ENCODE measurements at regions not wholly inside any gene's neighbourhood (a gene's known extent, or its start where the extent isn't known, plus 50 kb on each side); places are given as distances from the start of the nearest gene placed in this dataset.

DNA sequence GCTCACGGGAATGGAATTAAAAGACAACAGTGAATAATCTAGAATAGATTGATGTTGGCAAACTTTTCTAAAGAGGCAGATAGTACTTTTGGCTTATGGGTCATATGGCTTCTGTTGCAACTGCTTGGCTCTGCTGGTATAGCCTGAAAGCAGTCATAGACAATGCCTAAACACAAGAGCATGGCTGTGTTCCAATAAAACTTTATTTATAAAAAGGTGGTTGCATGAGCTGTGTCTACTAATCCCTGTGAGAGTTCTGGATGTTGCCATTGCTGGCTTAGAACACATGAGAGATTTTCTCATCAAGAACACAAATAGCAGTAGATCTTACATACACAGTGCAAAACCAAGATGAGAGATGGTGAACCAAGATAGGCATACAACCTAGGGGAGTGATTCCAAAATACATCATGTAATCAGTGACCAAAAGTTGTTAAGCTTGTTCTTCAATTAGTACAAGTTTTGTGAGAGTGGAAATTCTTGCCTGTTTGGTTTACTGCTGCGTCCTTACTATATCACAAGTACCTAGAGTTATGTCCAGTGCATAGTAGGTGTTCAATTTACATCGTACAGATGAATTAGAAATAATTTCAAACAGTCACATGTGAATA is 380.0 kb downstream of the METTL4 start:
- no peak overlapping the region for H3K4me3 Mint-ChIP-seq
- DNase-seq, result no peak
- H3K9me3 Mint-ChIP-seq, result peaks cover 5% of the 10 kb centered on the region
- H3K27ac Mint-ChIP-seq, result no peak overlapping the region
- peaks cover 2% of the 10 kb centered on the region for H3K27me3 Mint-ChIP-seq
- H3K36me3 Mint-ChIP-seq (ENCODE audit: low read depth), result no peaks in the 10 kb centered on the region
- no peaks in the 10 kb centered on the region for H3K4me1 Mint-ChIP-seq
- ATAC-seq, result no peak

- Mint-ChIP-seq H3K4me3 (no peak overlapping the region), H3K4me1 (no peaks in the 10 kb centered on the region), H3K9me3 (peaks cover 5% of the 10 kb centered on the region), H3K36me3 (ENCODE audit: low read depth) (no peaks in the 10 kb centered on the region), H3K27me3 (peaks cover 2% of the 10 kb centered on the region), H3K27ac (no peak overlapping the region)
- DNase-seq, result no peak
- no peak for ATAC-seq
These were observed 378.7 kb downstream of the METTL4 start for GRCh38 chr18:2192562-2192961.

- DNase-seq (no peak), ATAC-seq (no peak)
- Mint-ChIP-seq H3K27me3 (no peaks in the 10 kb centered on the region), H3K4me3 (no peak overlapping the region), H3K9me3 (peaks cover 3% of the 10 kb centered on the region), H3K27ac (no peak overlapping the region), H3K36me3 (ENCODE audit: low read depth) (no peaks in the 10 kb centered on the region), H3K4me1 (no peaks in the 10 kb centered on the region)
These were observed 373.4 kb downstream of the METTL4 start for GRCh38 chr18:2197946-2198345.

GRCh38 chr18:2199060-2199459 is 372.2 kb downstream of the METTL4 start:
- ATAC-seq, result no peak

GRCh38 chr18:2201036-2201600 is 370.2 kb downstream of the METTL4 start:
- DNase-seq (no peak), ATAC-seq (no peak)
- Mint-ChIP-seq H3K4me3 (no peak overlapping the region), H3K27me3 (no peaks in the 10 kb centered on the region), H3K27ac (no peak overlapping the region), H3K4me1 (no peaks in the 10 kb centered on the region), H3K36me3 (ENCODE audit: low read depth) (no peaks in the 10 kb centered on the region), H3K9me3 (no peaks in the 10 kb centered on the region)

More at GRCh38 chr18:2199060-2199459, 372.2 kb downstream of the METTL4 start:
- no peaks in the 10 kb centered on the region for H3K9me3 Mint-ChIP-seq
- no peaks in the 10 kb centered on the region for H3K36me3 Mint-ChIP-seq (ENCODE audit: low read depth)
- no peaks in the 10 kb centered on the region for H3K4me1 Mint-ChIP-seq
- no peaks in the 10 kb centered on the region for H3K27me3 Mint-ChIP-seq
- no peak overlapping the region for H3K4me3 Mint-ChIP-seq
- no peak for DNase-seq
- no peak overlapping the region for H3K27ac Mint-ChIP-seq

- Mint-ChIP-seq H3K36me3 (ENCODE audit: low read depth) (no peaks in the 10 kb centered on the region), H3K4me3 (no peak overlapping the region)
These were observed 366.6 kb downstream of the METTL4 start for GRCh38 chr18:2204736-2205135.

GRCh38 chr18:2207294-2207693 is 364.0 kb downstream of the METTL4 start:
- no peaks in the 10 kb centered on the region for H3K9me3 Mint-ChIP-seq
- H3K27ac Mint-ChIP-seq, result no peak overlapping the region
- no peaks in the 10 kb centered on the region for H3K4me1 Mint-ChIP-seq
- no peak for ATAC-seq
- H3K4me3 Mint-ChIP-seq, result no peak overlapping the region
- DNase-seq, result no peak
- no peaks in the 10 kb centered on the region for H3K36me3 Mint-ChIP-seq (ENCODE audit: low read depth)
- no peaks in the 10 kb centered on the region for H3K27me3 Mint-ChIP-seq

More at GRCh38 chr18:2204736-2205135, 366.6 kb downstream of the METTL4 start:
- DNase-seq (no peak), ATAC-seq (no peak)
- H3K9me3 Mint-ChIP-seq, result no peaks in the 10 kb centered on the region
- no peaks in the 10 kb centered on the region for H3K27me3 Mint-ChIP-seq
- no peaks in the 10 kb centered on the region for H3K4me1 Mint-ChIP-seq
- H3K27ac Mint-ChIP-seq, result no peak overlapping the region

DNA sequence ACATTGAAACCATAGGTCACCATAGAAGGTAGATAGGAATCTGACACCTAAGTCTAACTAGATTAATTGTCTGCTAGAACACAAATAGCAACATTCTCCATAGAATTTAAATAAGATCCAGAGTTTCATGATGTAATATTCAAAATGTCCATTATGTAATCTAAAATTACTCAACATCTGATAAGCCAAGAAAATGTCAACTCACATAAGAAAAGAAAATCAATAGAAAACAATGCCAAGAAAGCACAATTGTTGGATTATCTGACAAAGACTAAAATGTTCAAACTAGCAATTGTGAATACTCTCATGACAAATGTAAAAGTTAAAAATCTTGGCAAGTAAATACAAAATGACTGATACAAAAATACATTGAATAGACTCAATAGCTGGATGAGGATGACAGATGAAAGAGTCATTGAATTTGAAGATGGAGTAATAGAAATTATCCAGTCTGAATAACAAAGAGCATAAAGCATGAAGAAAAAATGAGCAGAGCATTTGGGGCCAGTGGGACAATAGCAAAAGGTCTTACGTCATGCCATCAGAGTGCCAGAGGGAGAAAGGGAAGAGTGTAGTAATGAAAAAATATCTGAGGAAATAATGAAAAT is 358.6 kb downstream of the METTL4 start:
- Mint-ChIP-seq H3K27me3 (no peaks in the 10 kb centered on the region), H3K27ac (no peak overlapping the region), H3K9me3 (no peaks in the 10 kb centered on the region), H3K4me1 (no peaks in the 10 kb centered on the region), H3K36me3 (ENCODE audit: low read depth) (no peaks in the 10 kb centered on the region), H3K4me3 (no peak overlapping the region)
- DNase-seq (no peak), ATAC-seq (no peak)

DNA sequence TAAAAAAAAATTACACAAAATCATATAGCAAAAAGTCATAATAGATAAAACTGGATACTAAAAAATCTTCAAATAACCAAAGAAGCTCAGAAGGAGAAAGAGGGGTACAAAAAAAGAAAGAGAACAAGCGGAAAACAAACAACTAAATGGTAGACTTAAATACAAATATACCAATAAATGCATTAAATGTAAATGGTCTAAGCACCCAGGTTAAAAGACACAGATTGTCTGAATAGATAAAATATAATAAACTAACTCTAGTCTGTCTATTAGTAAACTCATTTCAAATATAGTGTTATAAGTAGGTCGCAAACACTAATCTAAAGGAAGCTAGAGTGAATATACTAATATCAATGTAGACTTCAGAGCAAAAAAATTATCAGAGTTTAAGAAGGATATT is 357.4 kb downstream of the METTL4 start:
- DNase-seq (no peak), ATAC-seq (no peak)
- H3K27ac Mint-ChIP-seq, result no peak overlapping the region
- no peak overlapping the region for H3K4me3 Mint-ChIP-seq
- no peaks in the 10 kb centered on the region for H3K9me3 Mint-ChIP-seq
- no peaks in the 10 kb centered on the region for H3K36me3 Mint-ChIP-seq (ENCODE audit: low read depth)
- H3K4me1 Mint-ChIP-seq, result no peaks in the 10 kb centered on the region
- H3K27me3 Mint-ChIP-seq, result no peaks in the 10 kb centered on the region

GRCh38 chr18:2217356-2217755 is 353.9 kb downstream of the METTL4 start:
- Mint-ChIP-seq H3K9me3 (no peaks in the 10 kb centered on the region), H3K36me3 (ENCODE audit: low read depth) (no peaks in the 10 kb centered on the region), H3K27me3 (peaks cover 4% of the 10 kb centered on the region), H3K27ac (no peak overlapping the region), H3K4me3 (no peak overlapping the region), H3K4me1 (no peaks in the 10 kb centered on the region)
- no peak for ATAC-seq
- DNase-seq, result no peak

DNA sequence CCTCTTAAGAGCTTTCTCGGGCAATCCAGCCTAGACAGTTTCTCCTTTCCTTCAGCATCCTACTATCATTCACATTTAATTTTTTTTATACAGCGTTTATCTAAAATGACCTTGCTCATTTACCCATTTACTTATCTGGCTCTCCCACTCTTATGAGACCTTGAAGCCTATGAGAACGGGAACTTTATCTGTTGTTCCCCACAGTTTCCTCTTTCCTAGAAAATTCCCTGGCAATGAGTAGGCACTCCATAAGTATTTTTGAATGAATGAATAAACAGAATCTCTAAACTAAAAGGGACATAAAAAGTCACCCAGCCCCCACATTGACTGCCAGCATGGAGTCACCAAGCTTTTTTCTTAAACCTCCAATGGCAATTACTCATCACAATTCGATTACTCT is 353.2 kb downstream of the METTL4 start:
- no peaks in the 10 kb centered on the region for H3K9me3 Mint-ChIP-seq
- H3K27me3 Mint-ChIP-seq, result peaks cover 4% of the 10 kb centered on the region
- no peaks in the 10 kb centered on the region for H3K4me1 Mint-ChIP-seq
- no peak overlapping the region for H3K27ac Mint-ChIP-seq
- DNase-seq, result no peak
- H3K4me3 Mint-ChIP-seq, result no peak overlapping the region
- H3K36me3 Mint-ChIP-seq (ENCODE audit: low read depth), result no peaks in the 10 kb centered on the region
- no peak for ATAC-seq

- DNase-seq (no peak), ATAC-seq (no peak)
- no peak overlapping the region for H3K4me3 Mint-ChIP-seq
- no peaks in the 10 kb centered on the region for H3K9me3 Mint-ChIP-seq
- H3K27me3 Mint-ChIP-seq, result peaks cover 4% of the 10 kb centered on the region
- no peaks in the 10 kb centered on the region for H3K4me1 Mint-ChIP-seq
- no peaks in the 10 kb centered on the region for H3K36me3 Mint-ChIP-seq (ENCODE audit: low read depth)
- no peak overlapping the region for H3K27ac Mint-ChIP-seq
These were observed 351.6 kb downstream of the METTL4 start for GRCh38 chr18:2219706-2220105.

DNA sequence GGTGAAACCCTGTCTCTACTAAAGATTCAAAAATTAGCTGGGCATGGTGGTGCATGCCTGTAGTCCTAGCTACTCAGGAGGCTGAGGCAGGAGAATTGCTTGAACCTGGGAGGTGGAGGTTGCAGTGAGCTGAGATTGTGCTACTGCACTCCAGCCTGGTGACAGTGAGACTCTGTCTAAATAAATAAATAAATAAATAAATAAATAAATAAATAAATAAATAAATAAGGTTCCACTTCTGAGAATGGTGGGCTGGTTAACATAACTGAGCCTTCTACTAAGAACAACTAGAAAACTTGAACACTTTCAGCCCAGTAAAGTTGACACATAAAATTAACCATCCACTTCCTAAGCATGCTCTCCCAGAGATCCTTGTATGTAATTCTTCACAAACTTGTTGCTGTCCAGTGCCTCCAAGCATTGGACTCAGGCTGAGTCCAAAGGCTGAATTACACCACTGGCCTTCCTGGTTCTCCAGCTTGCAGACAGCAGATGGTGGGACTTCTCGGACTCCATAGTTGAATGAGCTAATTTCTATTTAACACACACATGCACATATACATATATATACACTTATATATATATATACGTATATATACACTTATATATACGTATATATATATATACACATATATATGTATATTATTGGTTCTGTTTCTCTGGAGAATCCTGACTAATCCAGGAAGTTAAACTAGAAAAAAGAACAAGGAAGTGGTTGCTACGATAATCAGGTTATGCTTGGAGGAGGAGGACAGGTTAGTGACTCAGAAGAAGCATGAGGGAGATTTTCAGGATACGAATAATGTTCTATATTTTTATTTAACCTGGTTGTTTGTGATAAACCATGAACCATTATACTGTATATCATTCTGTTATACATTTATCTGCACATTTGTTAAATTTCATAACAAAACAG is 348.8 kb downstream of the METTL4 start:
- Mint-ChIP-seq H3K27ac (no peak overlapping the region), H3K4me1 (no peaks in the 10 kb centered on the region), H3K9me3 (no peaks in the 10 kb centered on the region), H3K27me3 (peaks cover 7% of the 10 kb centered on the region), H3K36me3 (ENCODE audit: low read depth) (no peaks in the 10 kb centered on the region), H3K4me3 (no peak overlapping the region)
- ATAC-seq (no peak), DNase-seq (no peak)

- Mint-ChIP-seq H3K4me3 (no peak overlapping the region), H3K36me3 (ENCODE audit: low read depth) (no peaks in the 10 kb centered on the region), H3K27me3 (peaks cover 7% of the 10 kb centered on the region), H3K27ac (no peak overlapping the region), H3K9me3 (no peaks in the 10 kb centered on the region), H3K4me1 (no peaks in the 10 kb centered on the region)
- ATAC-seq, result no peak
- DNase-seq, result no peak
These were observed 347.9 kb downstream of the METTL4 start for GRCh38 chr18:2223449-2223848.

GRCh38 chr18:2223849-2224248 is 347.5 kb downstream of the METTL4 start:
- Mint-ChIP-seq H3K27ac (no peak overlapping the region), H3K4me3 (no peak overlapping the region), H3K9me3 (no peaks in the 10 kb centered on the region), H3K36me3 (ENCODE audit: low read depth) (no peaks in the 10 kb centered on the region), H3K4me1 (no peaks in the 10 kb centered on the region), H3K27me3 (peaks cover 7% of the 10 kb centered on the region)
- DNase-seq (no peak), ATAC-seq (no peak)

Data from activated naive CD8-positive, alpha-beta T cell treated with anti-CD3 and anti-CD28 coated beads, Interleukin-2, amount 50 U/mL, for 24 hours (primary cell).